ENCODE measurements at regions not wholly inside any gene's neighbourhood (a gene's known extent, or its start where the extent isn't known, plus 50 kb on each side); places are given as distances from the start of the nearest gene placed in this dataset.

GRCh38 chr1:81029266-81029665 is 771.5 kb upstream of the ADGRL2 start:
- no peak for TF ChIP-seq POLR2A (IDR thresholded peaks at IDR 0.05)
- TF ChIP-seq, protein P1, sequence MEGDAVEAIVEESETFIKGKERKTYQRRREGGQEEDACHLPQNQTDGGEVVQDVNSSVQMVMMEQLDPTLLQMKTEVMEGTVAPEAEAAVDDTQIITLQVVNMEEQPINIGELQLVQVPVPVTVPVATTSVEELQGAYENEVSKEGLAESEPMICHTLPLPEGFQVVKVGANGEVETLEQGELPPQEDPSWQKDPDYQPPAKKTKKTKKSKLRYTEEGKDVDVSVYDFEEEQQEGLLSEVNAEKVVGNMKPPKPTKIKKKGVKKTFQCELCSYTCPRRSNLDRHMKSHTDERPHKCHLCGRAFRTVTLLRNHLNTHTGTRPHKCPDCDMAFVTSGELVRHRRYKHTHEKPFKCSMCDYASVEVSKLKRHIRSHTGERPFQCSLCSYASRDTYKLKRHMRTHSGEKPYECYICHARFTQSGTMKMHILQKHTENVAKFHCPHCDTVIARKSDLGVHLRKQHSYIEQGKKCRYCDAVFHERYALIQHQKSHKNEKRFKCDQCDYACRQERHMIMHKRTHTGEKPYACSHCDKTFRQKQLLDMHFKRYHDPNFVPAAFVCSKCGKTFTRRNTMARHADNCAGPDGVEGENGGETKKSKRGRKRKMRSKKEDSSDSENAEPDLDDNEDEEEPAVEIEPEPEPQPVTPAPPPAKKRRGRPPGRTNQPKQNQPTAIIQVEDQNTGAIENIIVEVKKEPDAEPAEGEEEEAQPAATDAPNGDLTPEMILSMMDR (IDR thresholded peaks at IDR 0.05 in 8 of 11, conservative IDR thresholded peaks at IDR 0.05 in 3 of 11), result no peak
- TF ChIP-seq POLR2AphosphoS5 (IDR thresholded peaks at IDR 0.05), result no peak
